GM19240 (cell line): ENCODE measurements at regions not wholly inside any gene's neighbourhood (a gene's known extent, or its start where the extent isn't known, plus 50 kb on each side); places are given as distances from the start of the nearest gene placed in this dataset.

ENCODE experiments used
- DNase-seq: peaks from one replicate; pipeline ENCODE4 v3.0.0; 2011; ENCODE audit warnings: low spot score; ENCODE audit not compliant: insufficient read length

- no peak for DNase-seq
These were observed 814.7 kb upstream of the SLIT2 start for GRCh38 chr4:19437008-19437407.

- no peak for DNase-seq
These were observed 822.0 kb upstream of the SLIT2 start for GRCh38 chr4:19429684-19430083.

- DNase-seq: no peak
These were observed 826.6 kb upstream of the SLIT2 start for GRCh38 chr4:19425146-19425545.

DNA sequence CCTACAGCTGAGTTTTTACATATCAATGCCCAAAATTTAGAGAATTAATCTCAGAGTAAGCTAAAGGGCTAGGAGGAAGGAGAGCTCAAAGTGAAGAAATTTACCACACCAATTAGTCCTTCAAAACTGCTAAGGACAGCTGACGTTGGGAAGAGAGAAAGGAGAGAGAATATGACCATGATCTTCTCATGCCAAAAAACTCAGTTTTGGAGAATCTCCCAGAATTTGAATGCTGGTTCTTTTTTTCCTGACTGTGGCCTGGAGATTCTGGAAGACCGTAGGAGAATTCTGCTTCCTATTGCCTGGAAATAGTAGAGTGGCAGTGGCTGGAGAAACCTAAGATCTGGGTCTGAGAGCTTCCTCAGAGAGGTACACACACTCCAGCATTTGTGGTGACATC, 834.4 kb upstream of the SLIT2 start:
- no peak for DNase-seq

- no peak for DNase-seq
These were observed 835.6 kb upstream of the SLIT2 start for GRCh38 chr4:19416146-19416545.

DNA sequence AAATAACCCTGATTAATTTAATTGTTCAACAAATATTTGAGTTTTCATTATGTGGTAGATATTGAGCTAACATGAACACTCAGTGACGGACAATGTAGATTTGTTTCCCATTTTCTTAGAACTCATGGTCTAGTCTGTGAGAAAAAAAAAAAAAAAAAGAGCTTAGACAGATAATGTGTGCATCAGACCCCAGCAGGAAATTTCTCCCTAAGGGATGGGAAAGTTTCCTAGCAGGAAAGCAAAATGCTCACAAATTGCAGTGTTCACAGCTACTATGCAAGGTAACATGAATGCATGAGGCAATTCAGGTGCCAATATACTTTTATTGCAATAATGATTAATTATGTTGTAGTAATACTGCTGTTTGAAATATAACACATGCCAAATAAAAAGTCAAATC, 843.2 kb upstream of the SLIT2 start:
- no peak for DNase-seq

- no peak for DNase-seq
These were observed 844.9 kb upstream of the SLIT2 start for GRCh38 chr4:19406789-19407188.

DNA sequence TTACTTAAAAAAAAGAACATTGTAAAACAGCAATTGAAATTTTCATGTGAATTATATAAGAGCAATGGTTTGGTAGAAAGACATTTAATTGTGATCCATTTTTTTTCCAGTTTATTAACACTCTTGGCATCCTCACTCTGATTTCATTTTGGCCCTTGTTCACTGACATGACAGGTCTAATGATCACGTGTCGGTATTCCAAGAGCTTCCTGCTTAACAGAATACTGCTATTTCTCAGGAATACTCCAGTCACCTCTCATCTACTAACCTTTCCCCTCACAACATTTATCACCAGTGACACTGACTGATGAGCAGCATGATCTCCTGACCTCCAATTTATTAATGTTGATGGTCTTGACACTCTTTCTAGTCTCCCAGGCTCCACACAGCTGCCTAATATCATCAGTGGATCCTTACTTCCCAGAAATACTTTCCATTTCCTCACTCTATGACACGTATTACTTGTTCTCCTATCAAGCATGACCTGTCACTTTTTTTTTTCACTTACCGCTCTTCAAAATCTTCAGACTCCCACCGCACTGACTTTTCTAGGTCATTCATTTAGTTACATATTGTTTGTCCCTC, 847.8 kb upstream of the SLIT2 start:
- DNase-seq: no peak

GRCh38 chr4:19402581-19403065, 849.1 kb upstream of the SLIT2 start:
- no peak for DNase-seq

DNA sequence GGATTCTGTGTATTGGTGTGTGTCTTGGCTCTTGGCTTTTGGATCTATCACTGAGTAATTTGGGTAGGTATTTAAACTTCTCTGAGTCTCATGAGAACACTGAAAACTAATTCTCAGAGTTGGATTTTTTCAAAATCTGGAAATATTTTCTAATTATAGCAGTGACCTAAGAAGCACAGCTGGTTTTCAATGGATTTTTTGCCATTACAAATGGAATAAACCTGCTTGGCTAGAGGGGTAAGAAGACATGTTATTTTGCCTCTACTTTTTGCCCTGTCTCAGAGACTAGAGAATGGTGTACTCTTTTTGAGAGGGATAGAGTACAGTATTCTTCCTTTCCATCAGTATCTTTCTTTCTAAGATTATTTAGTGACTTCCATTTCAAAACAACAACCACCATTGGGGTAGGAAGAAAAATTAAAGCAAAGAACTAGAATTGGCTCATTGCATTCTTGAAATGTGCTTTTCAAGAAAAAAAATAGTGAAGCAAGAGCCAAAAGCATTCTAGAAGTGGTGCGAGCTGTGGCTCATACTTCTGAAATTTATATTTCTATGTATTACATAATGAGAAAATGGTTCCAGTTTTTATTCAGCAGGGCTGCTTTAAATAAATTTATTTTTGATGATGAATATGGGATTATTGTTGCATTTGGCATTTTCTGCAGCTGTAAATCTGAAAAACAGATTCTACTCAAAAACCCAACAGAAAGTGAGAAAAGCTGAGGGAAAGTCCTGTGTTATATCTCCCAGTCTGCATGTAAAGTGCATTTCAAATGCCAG, 850.2 kb upstream of the SLIT2 start:
- no peak for DNase-seq

DNA sequence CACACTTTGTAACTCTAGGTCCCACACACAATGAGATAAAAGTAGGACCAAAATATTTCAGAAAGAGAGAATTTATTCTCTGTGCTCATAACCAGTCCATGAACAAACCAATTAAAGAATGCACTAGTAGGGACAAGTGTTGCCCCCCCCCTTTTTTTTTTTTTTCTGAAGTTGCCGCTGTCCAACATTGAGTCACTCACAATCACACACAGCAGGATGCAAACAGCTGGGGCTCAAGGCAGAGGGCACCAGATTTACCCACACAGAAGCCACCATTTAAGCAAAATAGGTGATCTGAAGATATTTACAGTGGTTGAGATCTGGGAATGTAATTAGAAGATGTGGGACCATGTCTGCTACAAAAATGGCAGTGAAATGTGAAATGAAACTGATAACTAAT, 850.9 kb upstream of the SLIT2 start:
- DNase-seq: no peak

DNA sequence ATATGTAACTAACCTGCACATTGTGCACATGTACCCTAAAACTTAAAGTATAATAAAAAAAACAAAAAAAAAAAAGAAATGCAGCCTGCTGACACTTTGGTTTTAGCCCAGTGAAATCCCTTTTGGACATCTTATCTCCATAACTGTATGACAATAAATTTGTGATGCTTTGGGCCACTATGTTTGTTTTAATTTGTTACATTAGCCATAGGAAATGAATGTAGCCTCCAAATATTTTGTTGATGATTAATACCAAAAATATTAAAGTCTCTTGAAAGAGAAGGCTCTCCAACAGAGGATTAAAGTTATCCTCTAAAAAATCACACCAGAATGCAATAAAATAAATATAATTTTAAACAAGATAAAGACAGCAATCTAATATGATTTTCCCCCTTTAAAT, 852.7 kb upstream of the SLIT2 start:
- no peak for DNase-seq

- DNase-seq: no peak
These were observed 864.9 kb upstream of the SLIT2 start for GRCh38 chr4:19386786-19387185.

- DNase-seq: no peak
These were observed 868.5 kb upstream of the SLIT2 start for GRCh38 chr4:19382993-19383756.

DNA sequence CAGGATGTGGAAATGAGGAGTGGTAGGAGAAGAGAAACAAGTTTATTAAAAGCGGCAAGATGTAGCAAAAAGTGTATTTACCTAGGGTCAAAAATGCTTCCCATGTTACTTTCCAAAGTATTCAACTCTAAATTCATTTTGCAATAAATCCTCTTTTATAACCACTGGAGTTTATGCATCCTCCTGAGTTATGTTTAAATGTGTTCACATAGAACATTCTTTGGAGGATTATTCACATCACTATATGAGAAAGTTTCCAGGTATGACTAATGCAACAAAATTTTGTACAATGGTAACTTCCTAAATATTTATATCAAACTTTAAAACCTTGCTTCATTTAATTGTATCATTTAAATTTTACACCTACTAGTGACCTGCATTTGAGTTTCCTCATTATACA, 870.6 kb upstream of the SLIT2 start:
- no peak for DNase-seq

- DNase-seq: no peak
These were observed 871.1 kb upstream of the SLIT2 start for GRCh38 chr4:19380600-19380999.

DNA sequence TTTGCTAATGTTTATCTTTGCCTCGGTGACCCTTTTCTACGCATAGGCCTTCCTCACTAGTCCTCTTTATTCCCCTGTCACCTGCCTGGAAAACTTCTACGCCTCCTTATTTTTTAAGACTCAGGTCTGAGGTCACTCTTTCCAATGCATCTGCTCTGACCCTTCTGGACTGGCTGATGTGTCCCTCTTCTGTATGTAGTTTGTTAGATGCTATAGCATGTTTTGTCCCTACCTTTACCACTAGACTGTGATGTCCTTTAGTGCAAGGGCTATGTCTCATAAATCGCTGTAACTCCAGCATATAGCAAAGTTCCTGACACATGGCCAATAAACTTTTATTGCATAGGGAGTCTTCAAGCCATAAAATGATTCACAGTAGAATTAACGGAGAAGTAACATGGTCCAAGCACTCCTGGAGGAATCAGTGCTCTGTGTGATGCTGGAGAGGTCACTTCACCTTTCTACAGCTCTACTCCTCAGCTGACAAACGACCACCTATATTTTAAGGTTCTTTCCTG, 872.5 kb upstream of the SLIT2 start:
- DNase-seq: no peak

DNA sequence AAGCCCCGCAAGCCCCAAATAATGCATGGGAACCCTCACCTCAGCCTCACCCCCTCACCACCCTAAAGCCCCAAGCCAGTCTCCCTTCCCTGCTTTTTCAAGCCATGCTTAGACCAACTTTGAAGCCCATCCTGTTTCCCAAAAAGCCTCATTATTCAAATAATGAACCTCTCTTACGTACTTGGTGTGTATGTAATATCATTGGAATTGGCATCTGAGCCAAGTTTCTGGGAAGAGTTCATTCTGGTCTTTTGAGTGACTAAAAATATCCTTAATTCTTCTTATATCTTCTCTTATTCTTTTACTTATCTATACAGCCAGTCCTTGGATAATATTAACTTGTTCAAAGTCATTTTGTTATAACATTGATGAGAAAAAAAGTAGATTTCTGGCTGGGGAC, 875.8 kb upstream of the SLIT2 start:
- no peak for DNase-seq

- no peak for DNase-seq
These were observed 876.4 kb upstream of the SLIT2 start for GRCh38 chr4:19375136-19375804.

- no peak for DNase-seq
These were observed 879.3 kb upstream of the SLIT2 start for GRCh38 chr4:19372390-19372789.

- DNase-seq: no peak
These were observed 882.9 kb upstream of the SLIT2 start for GRCh38 chr4:19368800-19369199.

- no peak for DNase-seq
These were observed 884.8 kb upstream of the SLIT2 start for GRCh38 chr4:19366916-19367315.
